HEK293 (cell line): ENCODE measurements at regions not wholly inside any gene's neighbourhood (a gene's known extent, or its start where the extent isn't known, plus 50 kb on each side); places are given as distances from the start of the nearest gene placed in this dataset.

ENCODE experiments used
- MYNN ChIP-seq: fragments of 450-650 bp; formaldehyde crosslinking; IDR thresholded peaks from 2 replicates; pipeline ENCODE4 v1.5.1; 2016; ENCODE audit warnings: missing biosample characterization, missing genetic modification characterization, borderline replicate concordance
- OSR2 ChIP-seq: fragments of 450-650 bp; formaldehyde crosslinking; IDR thresholded peaks from 2 replicates; pipeline ENCODE4 v1.5.1; 2016; ENCODE audit warnings: missing biosample characterization, missing genetic modification characterization
- PBX3 ChIP-seq: sonication (generic); formaldehyde crosslinking; IDR thresholded peaks from 2 replicates; pipeline ENCODE4 v1.8.1; 2022; ENCODE audit warnings: mild to moderate bottlenecking, moderate library complexity, missing genetic modification reagents
- SALL2 ChIP-seq: fragments of 450-650 bp; formaldehyde crosslinking; IDR thresholded peaks from 2 replicates; pipeline ENCODE4 v1.5.0; 2017; ENCODE audit warnings: missing biosample characterization, mild to moderate bottlenecking, missing genetic modification characterization, borderline replicate concordance
- ZBTB1 ChIP-seq: fragments of 450-650 bp; formaldehyde crosslinking; IDR thresholded peaks from 2 replicates; pipeline ENCODE4 v1.5.1; 2016; ENCODE audit warnings: missing biosample characterization, missing genetic modification characterization
- ZBTB6 ChIP-seq: fragments of 450-650 bp; formaldehyde crosslinking; IDR thresholded peaks from 2 replicates; pipeline ENCODE4 v1.5.1; 2017; ENCODE audit warnings: missing biosample characterization, missing genetic modification characterization
- ZFHX2 ChIP-seq: fragments of 450-650 bp; formaldehyde crosslinking; conservative IDR thresholded peaks from 2 replicates; pipeline ENCODE4 v1.5.1; 2016; ENCODE audit warnings: missing biosample characterization, missing genetic modification characterization
- ZNF132 ChIP-seq: fragments of 450-650 bp; formaldehyde crosslinking; IDR thresholded peaks from 2 replicates; pipeline ENCODE4 v1.5.1; 2017; ENCODE audit warnings: missing biosample characterization, missing genetic modification characterization, borderline replicate concordance
- ZNF138 ChIP-seq: fragments of 450-650 bp; formaldehyde crosslinking; IDR thresholded peaks from 2 replicates; pipeline ENCODE4 v1.5.1; 2016; ENCODE audit warnings: missing biosample characterization, missing genetic modification characterization, borderline replicate concordance
- ZNF140 ChIP-seq: fragments of 450-650 bp; formaldehyde crosslinking; IDR thresholded peaks from 2 replicates; pipeline ENCODE4 v1.5.1; 2016; ENCODE audit warnings: missing biosample characterization, missing genetic modification characterization
- ZNF174 ChIP-seq: fragments of 450-650 bp; formaldehyde crosslinking; IDR thresholded peaks from 2 replicates; pipeline ENCODE4 v1.5.0; 2017; ENCODE audit warnings: missing biosample characterization, mild to moderate bottlenecking, missing genetic modification characterization
- ZNF184 ChIP-seq: fragments of 450-650 bp; IDR thresholded peaks from 2 replicates; pipeline ENCODE4 v1.5.1; 2018; ENCODE audit warnings: missing biosample characterization, mild to moderate bottlenecking, missing genetic modification characterization
- ZNF266 ChIP-seq: fragments of 450-650 bp; formaldehyde crosslinking; IDR thresholded peaks from 2 replicates; pipeline ENCODE4 v1.5.1; 2016; ENCODE audit warnings: missing biosample characterization, missing genetic modification characterization, low read depth
- ZNF416 ChIP-seq: fragments of 450-650 bp; formaldehyde crosslinking; IDR thresholded peaks from 2 replicates; pipeline ENCODE4 v1.5.1; 2016; ENCODE audit warnings: missing biosample characterization, missing genetic modification characterization
- ZNF624 ChIP-seq: fragments of 450-650 bp; formaldehyde crosslinking; IDR thresholded peaks from 2 replicates; pipeline ENCODE4 v1.5.1; 2017; ENCODE audit warnings: missing biosample characterization, missing genetic modification characterization
- ZNF677 ChIP-seq: fragments of 450-650 bp; IDR thresholded peaks from 2 replicates; pipeline ENCODE4 v1.5.0; 2018; ENCODE audit warnings: missing biosample characterization, mild to moderate bottlenecking, missing genetic modification characterization, moderate library complexity
- ZNF747 ChIP-seq: fragments of 450-650 bp; formaldehyde crosslinking; IDR thresholded peaks from 2 replicates; pipeline ENCODE4 v1.5.1; 2016; ENCODE audit warnings: missing biosample characterization, missing genetic modification characterization
- TF ChIP-seq, protein P1 (sequence below): fragments of 450-650 bp; formaldehyde crosslinking; IDR thresholded peaks from 2 replicates; pipeline ENCODE4 v1.5.0; 2017; ENCODE audit warnings: missing biosample characterization, missing genetic modification characterization, borderline replicate concordance
- TF ChIP-seq, protein P2 (sequence below): fragments of 450-650 bp; formaldehyde crosslinking; IDR thresholded peaks from 2 replicates; pipeline ENCODE4 v1.5.1; 2016; ENCODE audit warnings: missing biosample characterization, missing genetic modification characterization
- TF ChIP-seq, protein P3 (sequence below): fragments of 450-650 bp; formaldehyde crosslinking; IDR thresholded peaks from 2 replicates; pipeline ENCODE4 v1.5.1; 2016; ENCODE audit warnings: missing biosample characterization, missing genetic modification characterization, low read depth
- TF ChIP-seq, protein P4 (sequence below): fragments of 450-650 bp; IDR thresholded peaks from 2 replicates; pipeline ENCODE4 v1.5.1; 2018; ENCODE audit warnings: missing biosample characterization, mild to moderate bottlenecking, missing genetic modification characterization
- TF ChIP-seq, protein P5 (sequence below): fragments of 450-650 bp; formaldehyde crosslinking; IDR thresholded peaks from 2 replicates; pipeline ENCODE4 v1.5.1; 2017; ENCODE audit warnings: missing biosample characterization, missing genetic modification characterization
- TF ChIP-seq, protein P6 (sequence below): fragments of 450-650 bp; formaldehyde crosslinking; IDR thresholded peaks from 2 replicates; pipeline ENCODE4 v1.5.1; 2016; ENCODE audit warnings: missing biosample characterization, missing genetic modification characterization

DNA sequence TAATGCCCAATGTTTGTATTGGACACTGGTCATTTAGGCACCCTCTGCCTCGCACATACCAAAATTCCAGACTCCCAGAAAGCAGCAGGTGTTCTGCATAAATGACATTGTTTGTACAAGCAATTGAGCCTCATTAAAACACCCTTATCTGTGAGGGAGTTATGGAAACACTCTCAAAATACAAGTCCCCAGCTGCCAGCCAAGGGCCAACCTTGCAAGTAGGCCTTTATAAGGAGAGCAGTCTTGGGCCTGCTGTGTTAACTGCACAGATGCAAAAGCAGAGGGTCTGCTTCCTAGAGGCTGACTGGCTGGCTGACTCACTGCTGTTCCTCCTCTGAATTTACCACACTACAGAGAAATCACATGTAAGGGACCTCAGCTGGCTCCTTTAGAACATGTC is 150.4 kb upstream of the HMGN3 start (continued):
- TF ChIP-seq, protein P1, sequence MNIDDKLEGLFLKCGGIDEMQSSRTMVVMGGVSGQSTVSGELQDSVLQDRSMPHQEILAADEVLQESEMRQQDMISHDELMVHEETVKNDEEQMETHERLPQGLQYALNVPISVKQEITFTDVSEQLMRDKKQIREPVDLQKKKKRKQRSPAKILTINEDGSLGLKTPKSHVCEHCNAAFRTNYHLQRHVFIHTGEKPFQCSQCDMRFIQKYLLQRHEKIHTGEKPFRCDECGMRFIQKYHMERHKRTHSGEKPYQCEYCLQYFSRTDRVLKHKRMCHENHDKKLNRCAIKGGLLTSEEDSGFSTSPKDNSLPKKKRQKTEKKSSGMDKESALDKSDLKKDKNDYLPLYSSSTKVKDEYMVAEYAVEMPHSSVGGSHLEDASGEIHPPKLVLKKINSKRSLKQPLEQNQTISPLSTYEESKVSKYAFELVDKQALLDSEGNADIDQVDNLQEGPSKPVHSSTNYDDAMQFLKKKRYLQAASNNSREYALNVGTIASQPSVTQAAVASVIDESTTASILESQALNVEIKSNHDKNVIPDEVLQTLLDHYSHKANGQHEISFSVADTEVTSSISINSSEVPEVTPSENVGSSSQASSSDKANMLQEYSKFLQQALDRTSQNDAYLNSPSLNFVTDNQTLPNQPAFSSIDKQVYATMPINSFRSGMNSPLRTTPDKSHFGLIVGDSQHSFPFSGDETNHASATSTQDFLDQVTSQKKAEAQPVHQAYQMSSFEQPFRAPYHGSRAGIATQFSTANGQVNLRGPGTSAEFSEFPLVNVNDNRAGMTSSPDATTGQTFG (tag by site-specific recombination): no peak
- TF ChIP-seq, protein P2, sequence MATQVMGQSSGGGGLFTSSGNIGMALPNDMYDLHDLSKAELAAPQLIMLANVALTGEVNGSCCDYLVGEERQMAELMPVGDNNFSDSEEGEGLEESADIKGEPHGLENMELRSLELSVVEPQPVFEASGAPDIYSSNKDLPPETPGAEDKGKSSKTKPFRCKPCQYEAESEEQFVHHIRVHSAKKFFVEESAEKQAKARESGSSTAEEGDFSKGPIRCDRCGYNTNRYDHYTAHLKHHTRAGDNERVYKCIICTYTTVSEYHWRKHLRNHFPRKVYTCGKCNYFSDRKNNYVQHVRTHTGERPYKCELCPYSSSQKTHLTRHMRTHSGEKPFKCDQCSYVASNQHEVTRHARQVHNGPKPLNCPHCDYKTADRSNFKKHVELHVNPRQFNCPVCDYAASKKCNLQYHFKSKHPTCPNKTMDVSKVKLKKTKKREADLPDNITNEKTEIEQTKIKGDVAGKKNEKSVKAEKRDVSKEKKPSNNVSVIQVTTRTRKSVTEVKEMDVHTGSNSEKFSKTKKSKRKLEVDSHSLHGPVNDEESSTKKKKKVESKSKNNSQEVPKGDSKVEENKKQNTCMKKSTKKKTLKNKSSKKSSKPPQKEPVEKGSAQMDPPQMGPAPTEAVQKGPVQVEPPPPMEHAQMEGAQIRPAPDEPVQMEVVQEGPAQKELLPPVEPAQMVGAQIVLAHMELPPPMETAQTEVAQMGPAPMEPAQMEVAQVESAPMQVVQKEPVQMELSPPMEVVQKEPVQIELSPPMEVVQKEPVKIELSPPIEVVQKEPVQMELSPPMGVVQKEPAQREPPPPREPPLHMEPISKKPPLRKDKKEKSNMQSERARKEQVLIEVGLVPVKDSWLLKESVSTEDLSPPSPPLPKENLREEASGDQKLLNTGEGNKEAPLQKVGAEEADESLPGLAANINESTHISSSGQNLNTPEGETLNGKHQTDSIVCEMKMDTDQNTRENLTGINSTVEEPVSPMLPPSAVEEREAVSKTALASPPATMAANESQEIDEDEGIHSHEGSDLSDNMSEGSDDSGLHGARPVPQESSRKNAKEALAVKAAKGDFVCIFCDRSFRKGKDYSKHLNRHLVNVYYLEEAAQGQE (tag by site-specific recombination): no peak; the same call in 1 of the 2 replicates
- TF ChIP-seq PBX3: no peak
- TF ChIP-seq, protein P3, sequence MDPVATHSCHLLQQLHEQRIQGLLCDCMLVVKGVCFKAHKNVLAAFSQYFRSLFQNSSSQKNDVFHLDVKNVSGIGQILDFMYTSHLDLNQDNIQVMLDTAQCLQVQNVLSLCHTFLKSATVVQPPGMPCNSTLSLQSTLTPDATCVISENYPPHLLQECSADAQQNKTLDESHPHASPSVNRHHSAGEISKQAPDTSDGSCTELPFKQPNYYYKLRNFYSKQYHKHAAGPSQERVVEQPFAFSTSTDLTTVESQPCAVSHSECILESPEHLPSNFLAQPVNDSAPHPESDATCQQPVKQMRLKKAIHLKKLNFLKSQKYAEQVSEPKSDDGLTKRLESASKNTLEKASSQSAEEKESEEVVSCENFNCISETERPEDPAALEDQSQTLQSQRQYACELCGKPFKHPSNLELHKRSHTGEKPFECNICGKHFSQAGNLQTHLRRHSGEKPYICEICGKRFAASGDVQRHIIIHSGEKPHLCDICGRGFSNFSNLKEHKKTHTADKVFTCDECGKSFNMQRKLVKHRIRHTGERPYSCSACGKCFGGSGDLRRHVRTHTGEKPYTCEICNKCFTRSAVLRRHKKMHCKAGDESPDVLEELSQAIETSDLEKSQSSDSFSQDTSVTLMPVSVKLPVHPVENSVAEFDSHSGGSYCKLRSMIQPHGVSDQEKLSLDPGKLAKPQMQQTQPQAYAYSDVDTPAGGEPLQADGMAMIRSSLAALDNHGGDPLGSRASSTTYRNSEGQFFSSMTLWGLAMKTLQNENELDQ (tag by site-specific recombination): no peak
- no peak for TF ChIP-seq ZBTB6
- no peak; the same call in 1 of the 2 replicates for TF ChIP-seq MYNN (tag by site-specific recombination)
- no peak for TF ChIP-seq ZNF174 (tag by site-specific recombination)
- no peak for TF ChIP-seq ZNF416 (tag by site-specific recombination)
- TF ChIP-seq ZNF677 (tag by site-specific recombination): no peak
- no peak for TF ChIP-seq ZNF266 (tag by site-specific recombination)
- no peak for TF ChIP-seq ZBTB1 (tag by site-specific recombination)
- no peak for TF ChIP-seq ZNF184 (tag by site-specific recombination)
- TF ChIP-seq, protein P4, sequence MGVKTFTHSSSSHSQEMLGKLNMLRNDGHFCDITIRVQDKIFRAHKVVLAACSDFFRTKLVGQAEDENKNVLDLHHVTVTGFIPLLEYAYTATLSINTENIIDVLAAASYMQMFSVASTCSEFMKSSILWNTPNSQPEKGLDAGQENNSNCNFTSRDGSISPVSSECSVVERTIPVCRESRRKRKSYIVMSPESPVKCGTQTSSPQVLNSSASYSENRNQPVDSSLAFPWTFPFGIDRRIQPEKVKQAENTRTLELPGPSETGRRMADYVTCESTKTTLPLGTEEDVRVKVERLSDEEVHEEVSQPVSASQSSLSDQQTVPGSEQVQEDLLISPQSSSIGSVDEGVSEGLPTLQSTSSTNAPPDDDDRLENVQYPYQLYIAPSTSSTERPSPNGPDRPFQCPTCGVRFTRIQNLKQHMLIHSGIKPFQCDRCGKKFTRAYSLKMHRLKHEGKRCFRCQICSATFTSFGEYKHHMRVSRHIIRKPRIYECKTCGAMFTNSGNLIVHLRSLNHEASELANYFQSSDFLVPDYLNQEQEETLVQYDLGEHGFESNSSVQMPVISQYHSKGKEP (tag by site-specific recombination): peak; percentile 31; the same call in 1 of the 2 replicates
- TF ChIP-seq SALL2: no peak
- TF ChIP-seq, protein P5, sequence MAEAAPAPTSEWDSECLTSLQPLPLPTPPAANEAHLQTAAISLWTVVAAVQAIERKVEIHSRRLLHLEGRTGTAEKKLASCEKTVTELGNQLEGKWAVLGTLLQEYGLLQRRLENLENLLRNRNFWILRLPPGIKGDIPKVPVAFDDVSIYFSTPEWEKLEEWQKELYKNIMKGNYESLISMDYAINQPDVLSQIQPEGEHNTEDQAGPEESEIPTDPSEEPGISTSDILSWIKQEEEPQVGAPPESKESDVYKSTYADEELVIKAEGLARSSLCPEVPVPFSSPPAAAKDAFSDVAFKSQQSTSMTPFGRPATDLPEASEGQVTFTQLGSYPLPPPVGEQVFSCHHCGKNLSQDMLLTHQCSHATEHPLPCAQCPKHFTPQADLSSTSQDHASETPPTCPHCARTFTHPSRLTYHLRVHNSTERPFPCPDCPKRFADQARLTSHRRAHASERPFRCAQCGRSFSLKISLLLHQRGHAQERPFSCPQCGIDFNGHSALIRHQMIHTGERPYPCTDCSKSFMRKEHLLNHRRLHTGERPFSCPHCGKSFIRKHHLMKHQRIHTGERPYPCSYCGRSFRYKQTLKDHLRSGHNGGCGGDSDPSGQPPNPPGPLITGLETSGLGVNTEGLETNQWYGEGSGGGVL (tag by site-specific recombination): no peak
- TF ChIP-seq ZNF624 (tag by site-specific recombination): 0 out of 2 replicates have a peak, but pooled peaks have one; percentile 17
- no peak for TF ChIP-seq ZNF747 (tag by site-specific recombination)
- no peak for TF ChIP-seq ZNF138 (tag by site-specific recombination)
- TF ChIP-seq ZFHX2 (tag by site-specific recombination): no peak
- TF ChIP-seq ZNF132 (tag by site-specific recombination): no peak
- peak; percentile 79 for TF ChIP-seq OSR2 (tag by site-specific recombination)
- TF ChIP-seq ZNF140 (tag by site-specific recombination): no peak
- TF ChIP-seq, protein P6, sequence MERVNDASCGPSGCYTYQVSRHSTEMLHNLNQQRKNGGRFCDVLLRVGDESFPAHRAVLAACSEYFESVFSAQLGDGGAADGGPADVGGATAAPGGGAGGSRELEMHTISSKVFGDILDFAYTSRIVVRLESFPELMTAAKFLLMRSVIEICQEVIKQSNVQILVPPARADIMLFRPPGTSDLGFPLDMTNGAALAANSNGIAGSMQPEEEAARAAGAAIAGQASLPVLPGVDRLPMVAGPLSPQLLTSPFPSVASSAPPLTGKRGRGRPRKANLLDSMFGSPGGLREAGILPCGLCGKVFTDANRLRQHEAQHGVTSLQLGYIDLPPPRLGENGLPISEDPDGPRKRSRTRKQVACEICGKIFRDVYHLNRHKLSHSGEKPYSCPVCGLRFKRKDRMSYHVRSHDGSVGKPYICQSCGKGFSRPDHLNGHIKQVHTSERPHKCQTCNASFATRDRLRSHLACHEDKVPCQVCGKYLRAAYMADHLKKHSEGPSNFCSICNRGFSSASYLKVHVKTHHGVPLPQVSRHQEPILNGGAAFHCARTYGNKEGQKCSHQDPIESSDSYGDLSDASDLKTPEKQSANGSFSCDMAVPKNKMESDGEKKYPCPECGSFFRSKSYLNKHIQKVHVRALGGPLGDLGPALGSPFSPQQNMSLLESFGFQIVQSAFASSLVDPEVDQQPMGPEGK: no peak
